ENCODE measurements at regions not wholly inside any gene's neighbourhood (a gene's known extent, or its start where the extent isn't known, plus 50 kb on each side); places are given as distances from the start of the nearest gene placed in this dataset.

GRCh38 chr2:105997711-105998110, 196.4 kb downstream of the UXS1 start:
- Histone ChIP-seq H4K20me1 (replicated peaks; ENCODE audit: control insufficient read depth, insufficient read depth, low read length) (no peaks in the 10 kb centered on the region), H3K4me3 (no peak overlapping the region), H3K4me2 (ENCODE audit: insufficient read depth, low read length) (no peak overlapping the region), H3K36me3 (ENCODE audit: control insufficient read depth, insufficient read depth, low read length) (no peaks in the 10 kb centered on the region), H3K27me3 (ENCODE audit: control insufficient read depth in 2 of 2, insufficient read depth in 2 of 2, low read length in 2 of 2) (peaks cover 0 to 7% of the 10 kb centered on the region in 2 experiments; a peak in 1 of 5 replicates), H3K9me3 (replicated peaks; ENCODE audit: control insufficient read depth, insufficient read depth, low read depth, low read length) (no peaks in the 10 kb centered on the region), H2AFZ (ENCODE audit: low read depth, low read length) (no peak overlapping the region), H3K79me2 (ENCODE audit: control insufficient read depth, insufficient read depth, low read length) (no peaks in the 10 kb centered on the region), H3K27ac (ENCODE audit: extremely low read depth, low read depth, low read length) (no peak overlapping the region), H3K9ac (ENCODE audit: insufficient read depth in 1 of 2, low read depth in 2 of 2, low read length in 2 of 2) (no peak overlapping the region), H3K4me1 (replicated peaks in 1 of 2; ENCODE audit: control insufficient read depth in 2 of 2, insufficient read depth in 2 of 2, low read length in 2 of 2) (no peaks in the 10 kb centered on the region), H3K9me1 (ENCODE audit: control insufficient read depth, insufficient read depth, low read length) (no peaks in the 10 kb centered on the region)
- TF ChIP-seq PHF20 (IDR thresholded peaks at IDR 0.05; ENCODE audit: partially characterized antibody) = no peak
- TF ChIP-seq ZNF124 (CRISPR knock-in tag; IDR thresholded peaks at IDR 0.05) = no peak
- no peak for TF ChIP-seq KLF13 (tag; IDR thresholded peaks at IDR 0.05; ENCODE audit: borderline replicate concordance, low read depth)
- no peak for TF ChIP-seq CTCFL (IDR thresholded peaks at IDR 0.05; ENCODE audit: borderline replicate concordance, insufficient read depth, low read depth, low read length, poor library complexity, severe bottlenecking)
- TF ChIP-seq, protein P1, sequence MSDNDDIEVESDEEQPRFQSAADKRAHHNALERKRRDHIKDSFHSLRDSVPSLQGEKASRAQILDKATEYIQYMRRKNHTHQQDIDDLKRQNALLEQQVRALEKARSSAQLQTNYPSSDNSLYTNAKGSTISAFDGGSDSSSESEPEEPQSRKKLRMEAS (CRISPR knock-in tag; IDR thresholded peaks at IDR 0.05) = no peak
- TF ChIP-seq MCM7 (IDR thresholded peaks at IDR 0.05) = no peak
- no peak for TF ChIP-seq ZMIZ1 (IDR thresholded peaks at IDR 0.05; ENCODE audit: low read depth in 2 of 2, low read length in 2 of 2)
- TF ChIP-seq ZNF354B (CRISPR knock-in tag; IDR thresholded peaks at IDR 0.05) = no peak
- no peak for TF ChIP-seq ZNF436 (CRISPR knock-in tag; IDR thresholded peaks at IDR 0.05)
- TF ChIP-seq KLF6 (CRISPR knock-in tag; IDR thresholded peaks at IDR 0.05; ENCODE audit: borderline replicate concordance) = no peak
- ATAC-seq = no peak
- in situ Hi-C loops (cut with MboI) (no loop called here), intact Hi-C loops (cut with micrococcal nuclease) (no loop called here)
- no TSS peak for BruUV-seq (replicated peaks)
- 0% methylated on average over 2 of the region's 2 CpGs for WGBS (ENCODE audit: insufficient coverage, low coverage, missing lambda C conversion rate)
- no peak for FAIRE-seq
- CTCF ChIA-PET (ENCODE audit: low intra/inter-chr PET ratio) = no interaction called here
- POLR2A ChIA-PET = no interaction called here
- DNase-seq (ENCODE audit: extremely low read depth in 1 of 4, low spot score in 3 of 4) = no peak
